NCI-H446 treated with DMSO at 0.1 percent for 48 hours (cell line): ENCODE measurements at regions not wholly inside any gene's neighbourhood (a gene's known extent, or its start where the extent isn't known, plus 50 kb on each side); places are given as distances from the start of the nearest gene placed in this dataset.

Experiments
- DNase-seq: peaks from one replicate; lab custom pipeline; 2025; lab: John Stamatoyannopoulos, UW

GRCh38 chr1:232310541-232310940 lies 319.4 kb downstream of the SIPA1L2 start:
- no peak for DNase-seq

GRCh38 chr1:232308616-232309015 lies 321.3 kb downstream of the SIPA1L2 start:
- no peak for DNase-seq

- peak; percentile 39 for DNase-seq
Observed at GRCh38 chr1:232307296-232308017, 322.5 kb downstream of the SIPA1L2 start.

GRCh38 chr1:232306269-232306961 lies 323.5 kb downstream of the SIPA1L2 start:
- DNase-seq, result peak; percentile 73

- no peak for DNase-seq
Observed at GRCh38 chr1:232305050-232305449, 324.9 kb downstream of the SIPA1L2 start.

GRCh38 chr1:232303222-232303620 lies 326.7 kb downstream of the SIPA1L2 start:
- no peak for DNase-seq

- peak; percentile 50 for DNase-seq
Observed at GRCh38 chr1:232302376-232303221, 327.3 kb downstream of the SIPA1L2 start.

- no peak for DNase-seq
Observed at GRCh38 chr1:232301246-232301645, 328.7 kb downstream of the SIPA1L2 start.

GRCh38 chr1:232300466-232300865 lies 329.5 kb downstream of the SIPA1L2 start:
- no peak for DNase-seq

GRCh38 chr1:232296461-232296860 lies 333.5 kb downstream of the SIPA1L2 start:
- DNase-seq, result no peak

GRCh38 chr1:232293361-232293760 lies 336.6 kb downstream of the SIPA1L2 start:
- DNase-seq, result no peak

- peak; percentile 100 for DNase-seq
Observed at GRCh38 chr1:232292818-232293217, 337.1 kb downstream of the SIPA1L2 start.

GRCh38 chr1:232292239-232292638 lies 337.7 kb downstream of the SIPA1L2 start:
- no peak for DNase-seq

GRCh38 chr1:232291681-232292080 lies 338.3 kb downstream of the SIPA1L2 start:
- DNase-seq, result no peak

- DNase-seq, result no peak
Observed at GRCh38 chr1:232291261-232291660, 338.7 kb downstream of the SIPA1L2 start.

- no peak for DNase-seq
Observed at GRCh38 chr1:232290570-232290969, 339.4 kb downstream of the SIPA1L2 start.

GRCh38 chr1:232287676-232288569 lies 342.0 kb downstream of the SIPA1L2 start:
- DNase-seq, result no peak

GRCh38 chr1:232285138-232285537 lies 344.8 kb downstream of the SIPA1L2 start:
- DNase-seq, result no peak

GRCh38 chr1:232283864-232284263 lies 346.1 kb downstream of the SIPA1L2 start:
- no peak for DNase-seq

GRCh38 chr1:232282498-232282897 lies 347.4 kb downstream of the SIPA1L2 start:
- DNase-seq, result no peak

GRCh38 chr1:232280910-232281309 lies 349.0 kb downstream of the SIPA1L2 start:
- no peak for DNase-seq
